PC-9 (cell line): ENCODE measurements at regions not wholly inside any gene's neighbourhood (a gene's known extent, or its start where the extent isn't known, plus 50 kb on each side); places are given as distances from the start of the nearest gene placed in this dataset.

Experiments used
- EZH2 ChIP-seq: fragments of 200-600 bp; sonication (generic); IDR thresholded peaks from 2 replicates; pipeline ENCODE4 v1.8.0; 2017; ENCODE audit warnings: antibody characterized with exemption, low read depth
- TF ChIP-seq, protein P1 (sequence below): fragments of 200-600 bp; sonication (generic); conservative IDR thresholded peaks from 2 replicates; pipeline ENCODE4 v1.6.1; 2017; ENCODE audit warnings: mixed run types, antibody characterized with exemption, mild to moderate bottlenecking, moderate library complexity

DNA sequence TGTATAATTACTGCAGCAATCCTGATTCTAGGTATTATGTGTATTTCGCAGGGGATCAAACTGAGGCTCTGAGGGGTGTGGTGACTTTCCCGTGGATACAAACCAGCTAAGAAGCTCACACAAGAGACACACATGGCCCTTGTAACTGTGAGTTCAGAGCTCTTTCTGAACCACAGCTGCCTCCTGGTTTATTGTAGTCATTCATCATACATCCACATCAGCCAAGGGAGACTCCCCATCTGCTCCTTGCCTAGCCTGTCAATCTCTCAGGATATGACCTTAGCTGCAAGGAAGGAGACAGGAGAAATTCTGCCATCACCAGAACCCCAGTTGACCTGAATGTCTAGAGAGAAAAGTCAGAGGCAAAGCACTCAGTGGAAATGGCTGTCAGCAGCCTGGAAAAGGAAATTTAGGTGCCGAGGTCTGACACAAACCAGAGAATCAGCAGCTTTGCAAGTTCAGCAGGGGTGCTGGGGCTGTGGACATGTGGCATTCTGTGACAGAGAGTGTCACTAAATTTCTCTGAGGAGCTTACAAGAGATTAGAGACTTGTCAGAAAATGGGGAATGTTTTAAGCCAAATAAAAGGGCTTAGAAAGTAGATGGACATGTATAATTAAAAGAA is 209.5 kb downstream of the AASDHPPT start:
- TF ChIP-seq, protein P1, sequence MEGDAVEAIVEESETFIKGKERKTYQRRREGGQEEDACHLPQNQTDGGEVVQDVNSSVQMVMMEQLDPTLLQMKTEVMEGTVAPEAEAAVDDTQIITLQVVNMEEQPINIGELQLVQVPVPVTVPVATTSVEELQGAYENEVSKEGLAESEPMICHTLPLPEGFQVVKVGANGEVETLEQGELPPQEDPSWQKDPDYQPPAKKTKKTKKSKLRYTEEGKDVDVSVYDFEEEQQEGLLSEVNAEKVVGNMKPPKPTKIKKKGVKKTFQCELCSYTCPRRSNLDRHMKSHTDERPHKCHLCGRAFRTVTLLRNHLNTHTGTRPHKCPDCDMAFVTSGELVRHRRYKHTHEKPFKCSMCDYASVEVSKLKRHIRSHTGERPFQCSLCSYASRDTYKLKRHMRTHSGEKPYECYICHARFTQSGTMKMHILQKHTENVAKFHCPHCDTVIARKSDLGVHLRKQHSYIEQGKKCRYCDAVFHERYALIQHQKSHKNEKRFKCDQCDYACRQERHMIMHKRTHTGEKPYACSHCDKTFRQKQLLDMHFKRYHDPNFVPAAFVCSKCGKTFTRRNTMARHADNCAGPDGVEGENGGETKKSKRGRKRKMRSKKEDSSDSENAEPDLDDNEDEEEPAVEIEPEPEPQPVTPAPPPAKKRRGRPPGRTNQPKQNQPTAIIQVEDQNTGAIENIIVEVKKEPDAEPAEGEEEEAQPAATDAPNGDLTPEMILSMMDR = no peak
- no peak for TF ChIP-seq EZH2
